ENCODE measurements at regions not wholly inside any gene's neighbourhood (a gene's known extent, or its start where the extent isn't known, plus 50 kb on each side); places are given as distances from the start of the nearest gene placed in this dataset.

DNA sequence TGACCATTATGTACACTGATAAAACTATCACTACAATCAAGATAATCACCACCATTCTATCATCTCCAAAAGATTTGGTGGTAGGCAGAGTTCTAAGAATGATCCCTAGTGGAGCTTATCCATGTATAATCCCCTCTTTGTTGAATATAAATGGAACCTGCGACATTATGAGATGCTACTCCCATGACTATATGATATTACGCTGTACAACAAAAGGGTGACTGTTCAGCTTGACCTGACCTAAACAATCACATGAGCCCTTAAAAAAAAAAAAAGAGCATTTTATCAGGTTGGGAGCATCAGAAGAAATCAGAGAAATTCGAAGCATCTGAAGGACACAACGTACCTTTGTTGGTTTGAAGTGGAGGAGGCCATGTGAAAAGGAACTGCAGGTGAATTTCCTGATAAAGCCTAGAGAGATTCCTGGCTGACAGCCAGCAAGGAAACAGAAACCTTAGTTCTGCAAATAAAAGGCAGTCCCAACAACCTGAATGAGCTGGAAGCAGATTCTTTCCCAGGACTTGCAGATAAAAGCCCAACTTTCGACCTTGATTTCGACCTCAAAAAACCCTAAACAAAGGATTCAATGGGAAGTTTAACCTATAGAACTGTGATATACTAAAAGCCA lies 270.7 kb downstream of the ADRA2A start:
- TF ChIP-seq EZH2 (IDR thresholded peaks at IDR 0.05) (no peak), POLR2AphosphoS5 (IDR thresholded peaks at IDR 0.05; ENCODE audit: borderline replicate concordance, low read depth, low read length) (no peak)
